CD4-positive, alpha-beta T cell treated with Interleukin-2 at 100 ng/mL for 4 hours (primary cell): ENCODE measurements at regions not wholly inside any gene's neighbourhood (a gene's known extent, or its start where the extent isn't known, plus 50 kb on each side); places are given as distances from the start of the nearest gene placed in this dataset.
A peak's percentile ranks its signal among the peaks of the same experiment; 100 is the strongest.

Experiments
- DNase-seq: peaks from one replicate; pipeline ENCODE4 v3.0.0-alpha.2; 2020; ENCODE audit warnings: low spot score

DNA sequence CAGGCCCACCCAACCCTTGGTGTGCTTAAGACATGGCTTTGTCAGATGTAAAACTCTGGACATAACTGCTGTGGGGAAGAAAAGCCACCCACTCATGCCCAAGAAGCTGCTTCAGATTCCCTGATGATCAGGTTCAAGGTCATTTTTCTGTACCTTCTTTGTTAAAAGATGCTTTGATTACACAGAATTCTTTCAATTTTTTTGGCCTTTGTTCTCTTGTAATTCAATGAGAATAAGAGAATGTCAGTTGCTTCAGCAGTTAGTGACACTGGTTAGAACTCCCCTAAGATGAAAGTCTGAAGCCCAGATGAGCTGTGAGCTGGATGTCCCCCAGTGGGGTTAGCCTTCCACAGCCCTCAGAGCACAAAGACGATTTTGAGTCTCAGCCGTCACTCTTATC lies 152.7 kb downstream of the CHRM3 start:
- no peak for DNase-seq

DNA sequence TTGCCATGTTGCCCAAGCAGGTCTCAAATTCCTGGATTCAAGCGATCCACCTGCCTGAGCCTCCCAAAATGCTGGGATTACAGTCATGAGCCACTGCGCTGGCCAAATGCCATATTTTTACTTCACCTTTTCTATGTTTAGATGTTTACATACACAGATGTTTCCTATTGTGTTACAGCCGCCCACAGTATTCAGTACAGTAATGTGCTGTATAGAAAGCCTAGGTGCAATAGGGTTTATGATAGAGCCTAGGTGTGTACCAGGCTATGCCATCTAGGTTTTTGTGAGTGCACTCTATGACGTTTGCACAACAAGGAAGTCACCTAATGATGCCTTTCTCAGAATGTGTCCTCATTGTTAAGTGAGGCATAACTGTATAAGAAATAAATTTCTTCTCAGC lies 153.4 kb downstream of the CHRM3 start:
- no peak for DNase-seq

DNA sequence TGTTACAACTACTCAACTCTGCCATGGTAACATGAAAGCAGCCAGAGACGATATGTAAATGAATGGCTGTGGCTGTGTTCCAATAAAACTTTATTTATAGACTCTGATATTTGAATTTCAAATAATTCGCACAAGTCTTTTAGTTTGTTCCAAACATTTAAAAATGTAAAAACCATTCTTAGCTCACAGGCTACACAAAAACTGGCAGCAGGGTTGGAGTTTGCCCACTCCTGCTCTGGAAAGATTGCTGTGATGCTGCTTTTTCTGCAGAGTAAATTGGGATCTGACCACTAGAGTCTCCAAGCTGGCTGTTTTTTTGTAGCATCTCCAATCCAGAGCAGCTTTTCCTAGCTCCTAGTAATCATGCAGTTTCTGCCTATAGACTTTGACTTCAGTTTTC lies 157.5 kb downstream of the CHRM3 start:
- no peak for DNase-seq

DNA sequence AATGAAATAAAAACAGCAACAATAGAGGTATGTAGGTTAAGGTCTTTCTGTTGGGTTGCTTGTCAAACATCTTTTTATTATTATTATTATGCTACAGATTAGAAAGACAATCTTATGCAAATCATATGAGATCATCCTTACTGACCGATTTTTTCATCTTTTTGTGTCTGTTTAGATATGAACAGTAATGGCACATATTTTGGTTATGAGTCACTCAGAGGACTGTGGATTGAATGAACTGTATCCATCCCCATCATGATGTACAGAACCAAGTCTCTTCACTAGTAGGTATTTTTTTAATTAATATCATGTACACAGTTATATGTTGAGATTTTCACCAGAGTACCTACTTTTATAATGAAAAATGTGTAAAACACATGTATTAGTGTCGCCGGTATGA lies 159.1 kb downstream of the CHRM3 start:
- no peak for DNase-seq

DNA sequence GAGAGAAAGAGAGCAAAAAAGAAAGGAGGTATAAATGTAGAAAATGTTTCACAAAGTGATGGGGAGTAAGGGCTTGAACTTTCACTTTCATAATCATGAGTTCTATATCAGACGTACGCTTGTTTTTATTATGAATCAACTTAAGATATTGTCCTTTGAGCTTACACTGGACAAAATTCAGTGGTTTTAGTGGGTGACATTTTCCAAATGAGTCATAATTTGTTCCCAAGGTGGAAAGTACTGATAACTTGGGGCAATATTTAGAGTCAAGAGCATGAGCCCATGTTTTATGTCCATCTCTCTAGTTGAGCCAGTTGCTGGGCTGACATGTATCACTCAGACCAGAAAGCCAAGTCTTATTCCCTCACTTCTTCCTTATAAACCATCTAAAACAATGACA lies 161.6 kb downstream of the CHRM3 start:
- peak; percentile 15 for DNase-seq

DNA sequence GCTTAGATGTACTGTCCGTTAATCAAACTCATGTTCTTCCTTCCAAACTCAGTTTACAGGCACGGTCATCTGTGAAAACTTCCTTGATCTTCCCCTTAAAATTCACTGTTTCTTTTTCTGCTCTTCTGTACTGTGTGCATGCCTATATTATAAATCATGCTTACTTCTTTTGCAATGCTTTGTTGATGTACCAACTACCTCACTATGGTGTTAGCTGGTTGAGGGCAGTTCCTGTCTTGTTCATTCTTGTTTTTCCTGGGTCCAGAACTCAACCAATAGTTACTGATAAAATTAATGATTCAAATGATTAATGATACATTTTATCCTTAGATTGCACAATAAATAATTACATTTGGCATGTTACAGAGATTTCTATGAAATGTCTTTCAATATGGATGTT lies 163.8 kb downstream of the CHRM3 start:
- no peak for DNase-seq

DNA sequence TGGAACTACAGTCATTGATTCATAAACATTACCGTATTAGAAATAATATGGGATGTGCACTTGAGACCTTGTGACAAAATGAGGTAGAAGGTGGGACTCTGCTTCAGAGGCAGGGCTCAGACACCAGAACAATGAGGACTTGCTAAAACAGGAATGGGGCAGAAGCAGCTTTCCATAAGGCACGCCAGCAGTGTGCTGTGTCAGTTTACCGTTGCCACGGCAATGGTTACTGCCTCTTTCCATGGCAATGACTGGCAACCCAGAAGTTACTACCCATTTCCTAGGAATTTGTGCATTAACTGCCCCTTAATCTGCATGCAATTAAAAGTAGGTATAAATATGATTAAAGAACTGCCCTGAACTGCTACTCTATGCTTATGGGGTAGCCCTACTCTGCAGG lies 169.0 kb downstream of the CHRM3 start:
- DNase-seq: no peak

DNA sequence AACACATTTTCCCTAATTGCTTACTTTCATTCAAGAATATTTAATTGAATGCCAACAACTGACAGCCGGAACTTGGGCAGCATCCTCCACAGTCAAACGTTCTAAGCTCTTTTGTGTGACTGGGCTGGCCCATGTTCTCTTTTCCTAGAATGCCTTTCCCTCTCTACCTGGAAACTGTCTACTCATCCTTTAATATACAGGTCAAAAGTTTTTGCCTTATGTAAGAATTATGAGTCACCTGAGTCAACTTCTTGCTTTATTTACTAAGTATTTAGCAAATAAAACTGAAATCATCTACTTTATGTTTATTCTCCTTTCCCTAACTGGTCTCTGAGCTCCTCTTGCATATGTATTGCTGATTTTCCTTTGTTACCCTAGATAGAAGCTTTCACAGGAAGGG lies 172.2 kb downstream of the CHRM3 start:
- no peak for DNase-seq

DNA sequence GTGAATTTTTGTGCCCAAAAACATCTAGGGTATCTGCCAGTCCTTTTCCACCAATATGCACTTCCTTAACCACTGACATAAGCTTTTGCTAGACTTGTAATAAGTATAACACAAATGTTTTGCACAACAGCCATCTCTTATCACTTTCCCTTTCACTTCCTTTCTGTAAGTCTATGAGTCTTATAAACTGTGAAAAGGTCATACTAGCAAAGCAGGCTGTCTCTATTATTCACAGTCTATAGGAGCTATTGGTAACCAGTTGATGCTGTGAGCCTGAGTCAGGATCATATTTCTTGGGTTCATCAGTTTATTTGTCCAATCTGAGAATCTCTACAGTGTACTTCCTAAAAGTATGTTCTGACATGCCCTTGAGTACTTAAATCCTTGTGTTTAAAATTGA lies 172.6 kb downstream of the CHRM3 start:
- no peak for DNase-seq

DNA sequence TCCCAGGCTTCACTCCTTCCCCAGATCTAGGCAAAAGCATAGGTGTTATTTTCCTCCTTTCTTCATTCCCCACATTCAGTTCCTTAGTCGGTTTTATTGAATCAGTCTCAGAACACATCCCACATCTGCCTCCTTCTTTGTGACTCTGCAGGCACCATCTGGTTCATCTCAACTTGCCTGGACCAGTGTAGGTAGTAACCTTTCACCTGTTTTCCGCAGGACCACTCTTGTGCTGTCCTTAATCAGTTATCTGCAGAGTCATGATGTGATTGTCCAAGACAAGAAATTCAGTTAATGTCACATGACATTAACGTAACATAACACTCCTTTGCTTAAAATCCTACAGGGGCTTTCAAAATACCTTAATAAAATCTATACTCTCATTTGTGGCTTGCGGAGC lies 174.6 kb downstream of the CHRM3 start:
- no peak for DNase-seq

DNA sequence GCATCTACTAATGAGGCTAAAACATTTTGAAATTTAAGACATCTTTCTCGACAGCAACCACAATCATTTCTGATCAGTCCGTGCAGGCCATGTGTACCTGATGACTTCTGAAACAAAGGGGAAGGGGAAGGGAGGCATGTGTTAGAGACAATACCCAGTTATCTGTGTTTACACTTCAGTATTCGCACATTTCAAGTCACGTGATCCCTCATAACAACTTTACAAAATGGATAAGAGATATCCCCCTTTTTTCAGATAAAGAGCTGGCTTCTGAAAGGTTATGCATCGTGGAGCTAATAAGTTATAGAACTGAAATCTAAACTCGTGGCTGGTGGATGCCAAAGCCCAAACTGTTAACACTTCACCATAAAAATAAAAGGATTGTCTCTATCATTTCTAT lies 175.7 kb downstream of the CHRM3 start:
- DNase-seq: no peak

DNA sequence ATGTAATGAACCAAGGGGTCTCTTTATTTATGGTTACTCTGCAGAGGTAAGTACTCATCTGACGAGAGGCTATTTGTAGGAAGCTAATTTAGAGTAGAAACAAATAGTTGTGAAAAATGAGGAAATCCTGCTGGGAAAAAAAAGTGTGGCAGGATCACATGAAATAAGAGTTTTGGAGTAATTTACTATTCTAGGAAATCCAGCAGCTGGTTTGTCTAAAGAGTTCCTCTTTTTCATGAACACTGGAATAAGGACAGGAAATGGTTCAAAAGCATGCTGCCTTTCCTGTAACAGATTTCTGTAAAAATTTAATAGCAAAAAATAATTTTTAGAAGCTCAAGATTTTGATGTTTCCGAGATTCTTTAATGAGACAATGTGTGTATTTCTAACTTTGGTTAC lies 177.3 kb downstream of the CHRM3 start:
- no peak for DNase-seq

DNA sequence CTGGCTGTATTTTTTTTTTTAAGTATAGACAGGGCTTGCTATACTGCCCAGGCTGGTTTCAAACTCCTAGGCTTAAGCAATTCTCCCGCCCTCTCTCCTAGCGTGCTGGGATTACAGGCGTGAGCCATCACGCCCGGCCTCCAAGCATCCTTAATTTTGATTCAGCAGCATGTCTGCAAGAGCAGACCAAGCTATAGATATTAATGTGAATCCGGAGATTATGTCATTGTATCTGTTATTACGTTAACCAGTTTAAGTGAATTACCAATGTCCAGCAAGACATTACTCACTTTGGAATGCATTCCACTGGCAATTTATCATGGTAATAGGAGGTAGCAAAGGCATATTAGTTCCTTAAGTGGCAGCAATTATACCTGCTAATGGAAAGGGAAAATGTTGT lies 179.7 kb downstream of the CHRM3 start:
- no peak for DNase-seq

DNA sequence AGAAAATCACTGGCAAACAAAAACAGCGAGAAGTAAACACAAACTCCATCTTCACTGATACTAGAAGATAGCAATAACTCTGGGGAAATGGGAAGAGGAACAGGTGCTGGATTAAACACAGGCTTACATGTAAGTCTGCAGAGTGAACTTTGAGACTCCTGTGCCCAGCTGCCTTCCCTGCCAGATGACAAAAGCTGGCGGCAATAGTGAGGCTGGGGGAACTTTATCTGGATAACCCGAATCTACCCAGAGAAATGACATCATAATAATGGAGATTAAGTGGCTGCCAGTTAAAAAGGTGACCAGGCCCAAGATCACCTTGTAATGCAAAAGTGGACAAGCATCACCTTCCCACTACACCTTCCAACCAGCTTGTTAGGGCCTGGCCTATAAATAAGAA lies 184.5 kb downstream of the CHRM3 start:
- DNase-seq: no peak

DNA sequence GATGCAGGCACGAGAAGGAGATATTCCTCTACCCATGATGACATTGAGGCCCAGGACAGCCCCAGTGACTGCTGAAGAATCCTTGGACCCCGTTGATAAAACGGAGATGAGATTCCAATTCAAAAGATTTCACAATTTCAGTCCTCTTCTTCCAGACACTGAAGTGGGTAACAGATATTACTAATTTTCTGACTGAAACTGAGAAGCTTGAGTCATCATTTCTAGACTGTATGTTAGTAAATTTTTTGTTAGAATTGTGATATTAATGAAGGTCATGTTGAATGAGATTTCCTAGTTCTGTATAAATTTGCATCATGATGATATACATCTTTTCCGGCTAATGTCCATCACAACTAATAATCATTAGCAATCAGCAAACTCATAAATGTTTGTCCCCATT lies 185.8 kb downstream of the CHRM3 start:
- no peak for DNase-seq

DNA sequence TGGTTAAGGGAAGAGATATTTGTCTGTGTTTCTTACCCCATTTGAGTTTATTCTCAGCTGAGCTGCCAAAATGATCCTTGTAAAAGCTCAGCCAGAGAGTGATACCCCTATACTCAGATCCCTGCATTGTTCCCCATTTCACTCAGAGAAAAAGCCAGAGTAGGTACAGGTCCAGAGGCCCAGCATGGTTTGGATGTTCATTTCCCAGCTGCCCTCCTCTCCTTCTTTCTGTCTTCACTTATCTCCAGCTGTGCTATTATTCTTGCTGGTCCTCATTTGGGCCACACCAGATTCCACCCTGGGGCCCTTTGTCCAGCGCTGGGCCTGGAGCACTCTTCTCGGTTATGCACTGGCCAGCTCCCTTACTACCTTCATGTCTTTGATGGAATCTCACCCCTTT lies 187.7 kb downstream of the CHRM3 start:
- DNase-seq: no peak

DNA sequence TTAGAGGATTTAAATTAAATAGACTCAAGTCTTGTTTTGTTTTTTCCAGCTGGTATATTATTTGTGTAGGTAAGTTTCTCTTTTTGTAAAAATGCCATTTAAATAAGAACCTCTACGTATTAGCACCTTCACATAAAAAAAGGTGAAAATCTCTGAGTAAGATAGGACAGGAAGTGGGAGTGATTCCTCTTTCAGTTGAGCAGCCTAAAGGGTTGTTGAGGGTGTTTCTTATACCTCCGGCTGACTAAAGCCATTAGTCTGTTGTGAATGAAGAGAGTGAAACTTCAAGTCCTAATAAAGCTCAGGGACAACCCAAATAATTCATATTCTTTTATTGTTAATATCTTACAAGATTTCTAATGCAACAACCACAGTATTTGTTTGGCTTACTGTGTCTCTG lies 188.7 kb downstream of the CHRM3 start:
- DNase-seq: no peak

DNA sequence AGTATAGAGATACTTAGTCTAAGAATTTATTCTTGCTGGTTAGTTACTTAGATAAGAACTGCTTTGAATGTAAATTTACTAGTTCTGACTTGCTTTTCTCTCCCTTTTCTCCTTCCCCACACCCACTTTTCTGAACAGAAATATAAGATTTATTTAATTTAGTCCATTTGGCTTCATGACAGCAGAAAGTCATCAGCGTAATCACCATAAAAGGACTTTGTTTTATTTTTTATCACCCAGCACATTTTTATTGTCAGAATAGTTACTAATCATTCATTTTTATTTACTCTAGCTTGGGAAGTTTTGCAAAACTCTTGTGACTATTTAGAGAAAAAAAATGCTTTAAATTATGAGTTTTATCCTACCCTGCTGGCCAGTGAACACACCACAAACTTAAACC lies 197.2 kb downstream of the CHRM3 start:
- DNase-seq: no peak

DNA sequence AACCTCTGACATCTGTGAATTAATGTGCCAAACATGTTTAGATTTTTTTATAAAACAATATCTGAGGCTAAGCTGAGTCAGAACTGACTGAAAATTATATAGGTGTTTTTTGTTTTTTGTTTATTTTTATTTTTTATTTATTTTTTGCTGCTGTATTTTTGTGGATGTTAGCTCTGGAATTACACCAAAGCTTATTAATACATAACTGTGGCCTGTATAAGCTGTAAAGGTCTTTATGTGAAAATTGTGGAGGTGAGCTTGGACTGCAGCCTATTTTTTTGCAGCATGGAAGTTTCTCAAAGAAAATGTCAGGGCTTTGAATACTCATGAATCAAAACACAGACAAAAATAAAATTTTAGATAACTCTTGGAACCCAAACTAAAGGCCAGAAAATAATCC lies 199.8 kb downstream of the CHRM3 start:
- DNase-seq: no peak

DNA sequence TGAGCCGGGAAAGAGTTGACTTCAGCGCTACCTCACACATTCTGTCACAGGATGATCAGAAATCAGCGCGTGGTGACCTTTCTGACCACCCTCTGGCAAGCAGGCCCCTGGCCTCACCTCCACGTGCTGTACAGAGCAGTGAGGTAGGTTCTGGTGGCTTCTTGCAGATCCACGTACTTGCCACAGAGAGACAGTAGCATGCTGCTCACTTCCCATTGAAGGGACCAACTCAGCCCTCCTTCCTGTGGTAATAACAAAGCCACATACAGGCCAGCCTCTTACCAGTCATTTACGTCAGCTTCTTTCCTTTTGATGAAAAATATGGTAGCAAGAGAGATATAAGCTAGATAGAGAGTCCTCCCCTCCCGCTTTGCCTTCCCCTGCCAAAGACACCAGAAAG lies 200.7 kb downstream of the CHRM3 start:
- peak; percentile 11 for DNase-seq

DNA sequence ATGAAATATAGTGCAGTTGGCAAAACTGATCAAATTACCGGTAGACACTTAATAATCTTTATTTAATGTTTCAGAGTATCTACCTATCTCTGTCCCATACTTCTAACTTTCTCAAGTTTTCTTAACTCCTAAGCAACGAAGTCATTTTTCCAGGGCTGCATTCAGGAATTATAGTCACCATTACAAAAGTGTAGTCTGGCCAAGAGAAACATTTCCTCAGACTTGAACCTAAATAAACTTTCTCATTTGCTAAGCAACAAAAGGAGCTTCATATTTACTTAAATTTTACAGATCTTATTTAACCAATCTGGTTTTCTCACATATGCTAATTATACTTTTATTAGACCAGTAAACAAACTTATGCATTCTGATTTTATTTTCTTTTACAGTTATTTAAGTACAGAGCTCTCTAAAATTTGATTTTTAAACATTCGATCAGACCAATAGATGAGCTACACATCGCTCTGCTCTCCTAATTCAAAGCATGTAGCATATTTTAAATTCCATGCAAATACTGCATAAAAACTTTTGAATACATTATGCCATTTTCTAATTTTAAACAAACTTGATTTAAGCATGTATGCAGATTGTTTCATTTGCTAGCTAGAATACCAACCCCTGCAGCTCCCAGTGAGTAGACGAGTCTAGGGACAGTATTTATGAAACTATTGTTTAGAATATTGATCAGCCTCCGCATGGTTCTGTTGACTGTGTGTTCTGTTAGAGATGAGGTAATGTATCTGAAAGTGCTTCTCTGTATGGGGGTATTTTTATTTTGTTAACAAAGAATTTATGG lies 201.4 kb downstream of the CHRM3 start:
- DNase-seq: no peak

DNA sequence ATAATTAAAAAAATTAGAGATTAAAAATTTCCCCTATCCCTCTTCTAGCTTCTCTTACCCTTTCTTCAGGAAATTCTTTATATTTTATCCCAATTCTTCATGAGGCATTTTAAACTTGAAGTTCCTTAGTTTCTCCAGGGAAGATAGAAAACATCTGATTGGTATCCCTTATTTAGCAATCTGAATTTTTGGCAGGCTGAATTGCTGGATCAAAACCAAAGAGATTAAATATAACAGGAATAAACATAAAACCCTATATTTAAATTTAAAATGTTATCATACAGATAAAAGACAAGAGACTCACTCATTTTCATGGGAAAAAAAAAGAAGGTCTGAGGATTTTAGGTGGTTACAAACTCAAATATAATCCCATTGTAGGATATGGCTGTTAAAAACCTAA lies 204.2 kb downstream of the CHRM3 start:
- DNase-seq: no peak

DNA sequence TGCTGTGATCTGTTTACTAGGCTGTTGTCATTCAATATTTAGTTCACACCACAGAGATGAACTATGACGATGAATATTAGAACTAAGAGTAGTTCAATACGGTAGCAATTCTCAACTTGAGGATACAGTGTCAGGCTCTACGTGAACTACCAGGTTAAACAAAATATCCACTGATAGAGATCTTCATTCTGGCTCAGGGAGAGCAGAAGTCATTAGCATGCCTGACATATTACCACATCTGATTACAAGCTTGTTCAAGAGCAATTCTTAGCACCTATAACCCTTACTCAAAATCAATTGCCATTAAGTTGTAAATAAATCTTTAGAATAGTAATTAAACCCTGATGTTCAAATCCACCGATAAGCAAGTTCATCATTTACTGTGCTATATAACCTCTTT lies 207.2 kb downstream of the CHRM3 start:
- no peak for DNase-seq

DNA sequence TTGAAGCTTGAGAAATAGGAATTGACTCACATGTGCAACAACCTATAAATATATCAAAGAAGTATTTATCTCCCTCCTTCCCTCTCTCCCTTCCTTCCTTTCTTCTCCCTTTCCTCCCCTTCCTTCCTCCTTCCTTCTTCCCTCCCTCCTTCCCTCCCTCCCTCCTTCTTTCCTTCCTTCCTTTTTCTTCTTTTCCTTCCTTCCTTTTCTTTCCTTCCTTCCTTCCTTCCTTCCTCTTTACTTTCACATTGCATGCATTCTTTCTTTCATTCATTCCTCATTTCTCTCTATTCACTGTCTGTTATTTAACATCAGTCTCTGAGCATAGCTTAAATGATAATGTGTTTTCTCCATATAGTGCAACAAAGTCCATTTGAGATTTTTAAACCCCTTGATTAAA lies 214.2 kb downstream of the CHRM3 start:
- DNase-seq: no peak

DNA sequence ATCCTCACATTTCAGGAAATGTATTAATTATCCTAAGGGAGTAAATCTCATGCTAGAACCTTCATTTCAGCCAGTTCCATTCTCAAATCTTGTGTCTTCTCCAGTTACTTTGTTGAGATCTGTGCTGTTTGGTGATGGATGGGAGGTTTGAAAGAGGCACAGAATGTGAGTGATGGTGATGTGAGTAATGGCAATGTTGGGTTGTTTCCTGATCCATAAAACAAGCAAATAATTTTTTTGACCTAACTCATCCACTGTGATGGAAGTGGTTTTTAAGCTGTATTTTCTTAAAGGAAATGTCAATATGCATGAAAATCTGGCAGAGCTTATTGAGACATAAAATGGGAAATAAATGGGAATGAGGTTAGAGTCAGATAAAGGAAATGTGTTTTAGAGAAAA lies 214.7 kb downstream of the CHRM3 start:
- DNase-seq: no peak
